ENCODE measurements at regions not wholly inside any gene's neighbourhood (a gene's known extent, or its start where the extent isn't known, plus 50 kb on each side); places are given as distances from the start of the nearest gene placed in this dataset.

GRCh38 chr17:72175787-72176515, 55.1 kb downstream of the SOX9 start:
- DNase-seq (no peak), ATAC-seq (no peak)
- Mint-ChIP-seq H3K4me3 (no peak overlapping the region), H3K27me3 (peaks cover 0 to 14% (median 8%) of the 10 kb centered on the region in 5 donors), H3K36me3 (no peaks in the 10 kb centered on the region), H3K9me3 (peaks cover 0 to 7% (median 2%) of the 10 kb centered on the region in 9 donors), H3K27ac (no peak overlapping the region), H3K4me1 (no peaks in the 10 kb centered on the region)
- POLR2A ChIA-PET, result no interaction called here

GRCh38 chr17:72176516-72176851, 55.7 kb downstream of the SOX9 start:
- ATAC-seq, result no peak
- Mint-ChIP-seq H3K4me3 (no peak overlapping the region), H3K36me3 (no peaks in the 10 kb centered on the region), H3K27ac (no peak overlapping the region), H3K4me1 (no peaks in the 10 kb centered on the region), H3K27me3 (peaks cover 0 to 13% (median 6%) of the 10 kb centered on the region in 5 donors), H3K9me3 (peaks cover 0 to 9% (median 2%) of the 10 kb centered on the region in 9 donors)
- POLR2A ChIA-PET, result no interaction called here
- no peak for DNase-seq

GRCh38 chr17:72176951-72177660, 56.3 kb downstream of the SOX9 start:
- POLR2A ChIA-PET, result no interaction called here
- no peaks in the 10 kb centered on the region for H3K36me3 Mint-ChIP-seq
- peaks cover 0 to 13% (median 2%) of the 10 kb centered on the region in 9 donors for H3K9me3 Mint-ChIP-seq
- H3K27me3 Mint-ChIP-seq, result peaks cover 0 to 10% (median 6%) of the 10 kb centered on the region in 5 donors
- no peak overlapping the region for H3K27ac Mint-ChIP-seq
- H3K4me1 Mint-ChIP-seq, result no peaks in the 10 kb centered on the region
- ATAC-seq, result no peak
- DNase-seq, result no peak
- H3K4me3 Mint-ChIP-seq, result no peak overlapping the region

- Mint-ChIP-seq H3K4me3 (no peak overlapping the region), H3K36me3 (no peaks in the 10 kb centered on the region), H3K27ac (no peak overlapping the region), H3K4me1 (no peaks in the 10 kb centered on the region), H3K27me3 (peaks cover 0 to 10% (median 6%) of the 10 kb centered on the region in 5 donors), H3K9me3 (peaks cover 0 to 13% (median 2%) of the 10 kb centered on the region in 9 donors)
- DNase-seq (no peak), ATAC-seq (no peak)
- POLR2A ChIA-PET, result no interaction called here
These were observed 56.9 kb downstream of the SOX9 start for GRCh38 chr17:72177738-72178137.

GRCh38 chr17:72182371-72182873, 61.6 kb downstream of the SOX9 start:
- Mint-ChIP-seq H3K36me3 (no peaks in the 10 kb centered on the region), H3K4me3 (no peak overlapping the region), H3K4me1 (no peaks in the 10 kb centered on the region), H3K27ac (no peak overlapping the region), H3K9me3 (peaks cover 0 to 13% (median 5%) of the 10 kb centered on the region in 9 donors), H3K27me3 (peaks cover 0 to 7% (median 5%) of the 10 kb centered on the region in 5 donors)
- DNase-seq (no peak), ATAC-seq (no peak)
- POLR2A ChIA-PET, result no interaction called here

GRCh38 chr17:72183194-72183685, 62.4 kb downstream of the SOX9 start:
- POLR2A ChIA-PET, result no interaction called here
- H3K27me3 Mint-ChIP-seq, result peaks cover 0 to 7% (median 5%) of the 10 kb centered on the region in 5 donors
- peaks cover 0 to 13% (median 5%) of the 10 kb centered on the region in 9 donors for H3K9me3 Mint-ChIP-seq
- DNase-seq, result no peak
- no peak for ATAC-seq
- no peaks in the 10 kb centered on the region for H3K36me3 Mint-ChIP-seq
- no peak overlapping the region for H3K4me3 Mint-ChIP-seq
- no peak overlapping the region for H3K27ac Mint-ChIP-seq
- no peaks in the 10 kb centered on the region for H3K4me1 Mint-ChIP-seq

- Mint-ChIP-seq H3K4me3 (no peak overlapping the region), H3K36me3 (no peaks in the 10 kb centered on the region), H3K27ac (no peak overlapping the region), H3K9me3 (peaks cover 0 to 13% (median 5%) of the 10 kb centered on the region in 9 donors), H3K4me1 (no peaks in the 10 kb centered on the region), H3K27me3 (peaks cover 0 to 7% (median 5%) of the 10 kb centered on the region in 5 donors)
- no peak for ATAC-seq
- POLR2A ChIA-PET, result no interaction called here
- DNase-seq, result no peak
These were observed 64.0 kb downstream of the SOX9 start for GRCh38 chr17:72184805-72185204.

- Mint-ChIP-seq H3K27ac (no peak overlapping the region), H3K36me3 (no peaks in the 10 kb centered on the region), H3K4me1 (no peaks in the 10 kb centered on the region), H3K4me3 (no peak overlapping the region), H3K9me3 (peaks cover 0 to 13% (median 5%) of the 10 kb centered on the region in 9 donors), H3K27me3 (peaks cover 0 to 8% (median 5%) of the 10 kb centered on the region in 5 donors)
- DNase-seq (no peak), ATAC-seq (no peak)
- POLR2A ChIA-PET, result no interaction called here
These were observed 64.7 kb downstream of the SOX9 start for GRCh38 chr17:72185564-72185963.

GRCh38 chr17:72187556-72187955, 66.7 kb downstream of the SOX9 start:
- Mint-ChIP-seq H3K27ac (no peak overlapping the region), H3K4me1 (no peaks in the 10 kb centered on the region), H3K27me3 (peaks cover 0 to 3% (median 0%) of the 10 kb centered on the region in 5 donors), H3K9me3 (peaks cover 0 to 10% (median 4%) of the 10 kb centered on the region in 9 donors), H3K36me3 (no peaks in the 10 kb centered on the region), H3K4me3 (no peak overlapping the region)
- ATAC-seq (no peak), DNase-seq (no peak)
- POLR2A ChIA-PET, result no interaction called here

- H3K36me3 Mint-ChIP-seq, result no peaks in the 10 kb centered on the region
- no peak overlapping the region for H3K27ac Mint-ChIP-seq
- H3K4me3 Mint-ChIP-seq, result no peak overlapping the region
- DNase-seq (no peak), ATAC-seq (no peak)
- POLR2A ChIA-PET, result no interaction called here
- peaks cover 0 to 3% (median 0%) of the 10 kb centered on the region in 5 donors for H3K27me3 Mint-ChIP-seq
- H3K4me1 Mint-ChIP-seq, result no peaks in the 10 kb centered on the region
- H3K9me3 Mint-ChIP-seq, result peaks cover 0 to 10% (median 3%) of the 10 kb centered on the region in 9 donors
These were observed 68.0 kb downstream of the SOX9 start for GRCh38 chr17:72188801-72189200.

GRCh38 chr17:72189768-72190593, 69.2 kb downstream of the SOX9 start:
- ATAC-seq (no peak), DNase-seq (no peak)
- Mint-ChIP-seq H3K27ac (no peak overlapping the region), H3K27me3 (peaks cover 0 to 3% (median 0%) of the 10 kb centered on the region in 5 donors), H3K4me1 (no peaks in the 10 kb centered on the region), H3K9me3 (peaks cover 0 to 10% (median 3%) of the 10 kb centered on the region in 9 donors), H3K36me3 (no peaks in the 10 kb centered on the region), H3K4me3 (no peak overlapping the region)
- POLR2A ChIA-PET, result no interaction called here

GRCh38 chr17:72191356-72191755, 70.5 kb downstream of the SOX9 start:
- ATAC-seq (no peak), DNase-seq (no peak)
- Mint-ChIP-seq H3K27me3 (peaks cover 0 to 7% (median 0%) of the 10 kb centered on the region in 5 donors), H3K4me1 (no peaks in the 10 kb centered on the region), H3K9me3 (peaks cover 0 to 13% (median 5%) of the 10 kb centered on the region in 9 donors), H3K4me3 (no peak overlapping the region), H3K27ac (no peak overlapping the region), H3K36me3 (no peaks in the 10 kb centered on the region)
- POLR2A ChIA-PET, result no interaction called here

Data from naive thymus-derived CD8-positive, alpha-beta T cell (primary cell).